ENCODE measurements at regions not wholly inside any gene's neighbourhood (a gene's known extent, or its start where the extent isn't known, plus 50 kb on each side); places are given as distances from the start of the nearest gene placed in this dataset.
A peak's percentile ranks its signal among the peaks of the same experiment; 100 is the strongest.

DNA sequence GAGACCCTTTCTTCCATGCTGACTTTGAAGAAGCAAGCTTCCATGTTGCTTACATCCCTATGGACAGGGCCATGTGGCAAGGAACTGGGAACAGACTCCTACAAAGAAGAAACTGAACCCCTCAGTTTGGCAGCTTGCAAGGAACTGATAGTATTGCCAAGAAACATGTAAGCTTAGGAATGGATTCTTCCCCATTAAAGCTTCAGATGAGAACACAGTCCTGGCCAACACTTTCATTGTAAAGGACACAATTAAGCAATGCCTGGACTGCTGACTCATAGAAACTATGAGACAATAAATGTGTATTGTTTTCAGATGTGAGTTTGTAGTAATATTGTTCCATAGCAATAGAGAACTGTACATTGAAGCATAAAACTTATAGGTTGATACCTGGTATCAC lies 82.4 kb downstream of the AASDHPPT start:
- TF ChIP-seq ZBTB7A (IDR thresholded peaks at IDR 0.05; ENCODE audit: low read depth): no peak
- TF ChIP-seq FOXM1 (IDR thresholded peaks at IDR 0.05; ENCODE audit: borderline replicate concordance, low read depth): no peak
- no peak for TF ChIP-seq CREB1 (IDR thresholded peaks at IDR 0.05; ENCODE audit: low read depth)
- no peak for TF ChIP-seq EGR1 (IDR thresholded peaks at IDR 0.05)
- TF ChIP-seq RAD21 (IDR thresholded peaks at IDR 0.05; ENCODE audit: low read depth): no peak
- TF ChIP-seq, protein P1, sequence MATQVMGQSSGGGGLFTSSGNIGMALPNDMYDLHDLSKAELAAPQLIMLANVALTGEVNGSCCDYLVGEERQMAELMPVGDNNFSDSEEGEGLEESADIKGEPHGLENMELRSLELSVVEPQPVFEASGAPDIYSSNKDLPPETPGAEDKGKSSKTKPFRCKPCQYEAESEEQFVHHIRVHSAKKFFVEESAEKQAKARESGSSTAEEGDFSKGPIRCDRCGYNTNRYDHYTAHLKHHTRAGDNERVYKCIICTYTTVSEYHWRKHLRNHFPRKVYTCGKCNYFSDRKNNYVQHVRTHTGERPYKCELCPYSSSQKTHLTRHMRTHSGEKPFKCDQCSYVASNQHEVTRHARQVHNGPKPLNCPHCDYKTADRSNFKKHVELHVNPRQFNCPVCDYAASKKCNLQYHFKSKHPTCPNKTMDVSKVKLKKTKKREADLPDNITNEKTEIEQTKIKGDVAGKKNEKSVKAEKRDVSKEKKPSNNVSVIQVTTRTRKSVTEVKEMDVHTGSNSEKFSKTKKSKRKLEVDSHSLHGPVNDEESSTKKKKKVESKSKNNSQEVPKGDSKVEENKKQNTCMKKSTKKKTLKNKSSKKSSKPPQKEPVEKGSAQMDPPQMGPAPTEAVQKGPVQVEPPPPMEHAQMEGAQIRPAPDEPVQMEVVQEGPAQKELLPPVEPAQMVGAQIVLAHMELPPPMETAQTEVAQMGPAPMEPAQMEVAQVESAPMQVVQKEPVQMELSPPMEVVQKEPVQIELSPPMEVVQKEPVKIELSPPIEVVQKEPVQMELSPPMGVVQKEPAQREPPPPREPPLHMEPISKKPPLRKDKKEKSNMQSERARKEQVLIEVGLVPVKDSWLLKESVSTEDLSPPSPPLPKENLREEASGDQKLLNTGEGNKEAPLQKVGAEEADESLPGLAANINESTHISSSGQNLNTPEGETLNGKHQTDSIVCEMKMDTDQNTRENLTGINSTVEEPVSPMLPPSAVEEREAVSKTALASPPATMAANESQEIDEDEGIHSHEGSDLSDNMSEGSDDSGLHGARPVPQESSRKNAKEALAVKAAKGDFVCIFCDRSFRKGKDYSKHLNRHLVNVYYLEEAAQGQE (IDR thresholded peaks at IDR 0.05; ENCODE audit: low read depth): no peak
- 0 out of 2 replicates have a peak, but pooled peaks have one; percentile 7 for TF ChIP-seq CEBPB (IDR thresholded peaks at IDR 0.05)

DNA sequence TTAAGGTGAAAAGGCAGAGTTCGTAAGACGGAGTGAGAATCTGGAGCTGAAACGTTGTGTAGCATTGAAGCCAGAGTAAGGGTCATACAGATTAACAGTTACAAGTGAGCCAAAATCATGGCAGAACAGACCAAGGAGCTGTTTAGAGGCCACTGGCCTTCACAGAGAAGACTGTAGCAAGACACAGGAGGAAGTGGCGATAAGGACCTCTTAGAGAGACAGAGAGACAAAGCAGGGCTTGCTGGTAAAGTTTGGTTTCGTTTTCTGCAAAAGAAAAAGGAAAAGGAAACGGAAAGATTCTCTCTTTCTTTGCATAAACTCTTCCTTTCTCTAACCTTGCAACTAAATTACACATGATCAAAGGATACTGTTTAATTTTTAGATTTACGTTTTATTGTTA lies 83.0 kb downstream of the AASDHPPT start:
- TF ChIP-seq NFIC (IDR thresholded peaks at IDR 0.05): no peak

DNA sequence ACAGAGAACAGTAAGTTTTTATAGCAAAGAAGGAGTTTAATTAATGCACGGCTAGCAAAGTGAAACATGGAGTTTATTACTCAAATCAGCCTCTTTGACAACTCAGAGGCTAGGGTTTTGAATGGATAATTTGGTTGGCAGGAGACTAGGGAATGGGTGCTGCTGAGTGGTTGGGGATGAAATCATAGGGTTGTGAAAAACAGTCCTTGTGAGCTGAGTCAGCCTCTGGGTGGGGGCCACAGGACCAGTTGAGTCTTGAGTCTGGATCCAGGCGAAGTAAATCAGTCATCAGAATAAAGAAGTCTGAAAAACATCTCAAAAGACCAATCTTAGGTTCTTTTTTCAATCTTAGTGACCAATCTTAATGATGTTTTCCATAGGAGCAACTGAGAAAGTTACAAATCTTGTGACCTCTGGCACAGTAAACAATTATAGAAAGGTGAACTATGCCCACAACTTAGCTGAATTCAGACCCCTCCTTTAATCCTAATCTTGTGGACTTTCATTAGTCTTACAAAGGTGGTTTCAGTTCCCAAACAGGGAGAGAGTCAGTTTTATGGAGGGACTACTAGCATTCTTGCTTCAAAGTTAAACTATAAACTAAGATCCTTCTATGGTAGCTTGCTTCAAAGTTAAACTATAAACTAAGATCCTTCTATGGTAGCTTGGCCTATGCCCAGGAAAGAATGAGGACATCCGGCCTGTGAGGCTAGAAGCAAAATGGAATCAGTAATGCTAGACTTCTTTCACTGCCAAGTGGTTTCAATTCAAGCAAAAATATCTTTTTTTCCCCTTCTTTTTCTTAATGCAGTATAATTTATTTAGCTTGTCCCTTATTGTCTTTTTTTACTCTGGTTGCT lies 84.5 kb downstream of the AASDHPPT start:
- no peak for TF ChIP-seq CEBPB (IDR thresholded peaks at IDR 0.05)
- TF ChIP-seq CREB1 (IDR thresholded peaks at IDR 0.05; ENCODE audit: low read depth): no peak
- no peak for TF ChIP-seq EP300 (IDR thresholded peaks at IDR 0.05; ENCODE audit: borderline replicate concordance)
- TF ChIP-seq TCF12 (IDR thresholded peaks at IDR 0.05; ENCODE audit: low read depth): no peak
- TF ChIP-seq, protein P2, sequence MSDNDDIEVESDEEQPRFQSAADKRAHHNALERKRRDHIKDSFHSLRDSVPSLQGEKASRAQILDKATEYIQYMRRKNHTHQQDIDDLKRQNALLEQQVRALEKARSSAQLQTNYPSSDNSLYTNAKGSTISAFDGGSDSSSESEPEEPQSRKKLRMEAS (IDR thresholded peaks at IDR 0.05): no peak

DNA sequence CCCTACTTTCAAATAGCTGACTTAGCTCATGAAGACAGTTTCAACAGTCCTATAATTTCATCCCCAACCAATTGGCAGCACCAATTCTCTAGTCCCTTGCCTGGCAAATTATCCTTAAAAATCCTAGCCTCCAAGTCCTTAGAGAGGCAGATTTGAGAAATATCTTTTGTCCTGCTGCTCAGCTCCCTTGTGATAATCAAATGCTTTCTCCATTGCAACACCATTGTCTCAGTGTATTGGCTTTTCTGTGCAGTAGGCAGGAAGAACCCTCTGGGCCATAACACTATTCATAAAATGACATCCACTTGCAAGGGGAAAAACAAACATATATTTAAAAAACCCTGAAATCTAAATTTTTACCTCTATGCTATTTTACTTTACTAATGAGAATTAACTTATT lies 89.6 kb downstream of the AASDHPPT start:
- TF ChIP-seq, protein P3, sequence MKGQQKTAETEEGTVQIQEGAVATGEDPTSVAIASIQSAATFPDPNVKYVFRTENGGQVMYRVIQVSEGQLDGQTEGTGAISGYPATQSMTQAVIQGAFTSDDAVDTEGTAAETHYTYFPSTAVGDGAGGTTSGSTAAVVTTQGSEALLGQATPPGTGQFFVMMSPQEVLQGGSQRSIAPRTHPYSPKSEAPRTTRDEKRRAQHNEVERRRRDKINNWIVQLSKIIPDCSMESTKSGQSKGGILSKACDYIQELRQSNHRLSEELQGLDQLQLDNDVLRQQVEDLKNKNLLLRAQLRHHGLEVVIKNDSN (IDR thresholded peaks at IDR 0.05): peak; percentile 58
- TF ChIP-seq, protein P2 (IDR thresholded peaks at IDR 0.05): no peak

DNA sequence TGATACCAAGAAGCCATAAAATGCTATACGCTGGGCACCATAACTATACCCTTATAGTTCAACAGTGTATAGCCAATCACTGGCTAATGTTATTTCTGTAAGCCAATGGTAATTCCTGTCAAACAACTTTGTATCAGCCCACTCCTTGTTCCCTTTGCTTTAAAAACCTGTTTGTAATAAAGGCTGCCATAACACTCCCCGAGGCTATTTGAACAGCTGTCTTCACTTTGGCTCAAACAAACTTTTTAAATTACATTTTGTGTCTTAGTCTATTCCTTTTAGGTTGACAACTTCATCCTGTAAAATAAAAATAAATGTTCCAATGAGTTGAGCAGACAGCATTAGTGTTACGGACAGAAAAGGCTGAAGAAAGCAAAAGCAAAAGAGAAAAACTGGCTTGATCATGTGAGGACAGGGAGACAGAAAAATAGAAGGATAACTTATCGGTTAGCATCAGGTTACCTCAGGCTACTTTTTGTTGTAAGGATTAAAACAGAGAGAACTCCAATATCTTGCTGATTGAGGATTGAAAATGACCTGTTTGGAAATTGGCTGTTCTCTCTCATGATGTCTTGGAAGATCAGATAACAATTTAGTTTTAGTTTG lies 95.0 kb downstream of the AASDHPPT start:
- TF ChIP-seq, protein P1 (IDR thresholded peaks at IDR 0.05; ENCODE audit: low read depth): no peak
- no peak for TF ChIP-seq CEBPB (IDR thresholded peaks at IDR 0.05)
- no peak for TF ChIP-seq CREB1 (IDR thresholded peaks at IDR 0.05; ENCODE audit: low read depth)

DNA sequence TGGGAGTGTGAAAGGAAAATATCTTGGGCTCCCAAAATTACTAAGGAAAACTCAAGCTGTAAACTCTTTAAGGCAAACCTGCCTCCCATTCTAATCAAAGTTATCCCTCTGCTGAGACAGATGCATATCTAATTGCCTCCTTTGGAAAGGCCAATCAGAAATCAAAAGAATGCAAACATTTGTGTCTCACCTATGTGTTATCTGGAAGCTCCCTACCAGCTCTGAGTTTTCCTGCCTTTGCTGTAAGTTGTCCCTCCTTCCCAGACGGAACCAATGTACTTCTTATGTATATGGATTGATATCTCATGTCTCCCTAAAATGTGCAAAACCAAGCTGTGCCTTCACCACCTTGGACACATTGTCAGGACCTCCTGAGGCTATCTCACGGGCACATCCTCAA lies 95.8 kb downstream of the AASDHPPT start:
- TF ChIP-seq, protein P3 (IDR thresholded peaks at IDR 0.05): no peak
- TF ChIP-seq TCF12 (IDR thresholded peaks at IDR 0.05; ENCODE audit: low read depth): no peak
- TF ChIP-seq ZBTB7A (IDR thresholded peaks at IDR 0.05; ENCODE audit: low read depth): no peak
- no peak for TF ChIP-seq CEBPB (IDR thresholded peaks at IDR 0.05)
- TF ChIP-seq, protein P2 (IDR thresholded peaks at IDR 0.05): no peak
- TF ChIP-seq TEAD4 (IDR thresholded peaks at IDR 0.05): no peak
- TF ChIP-seq EP300 (IDR thresholded peaks at IDR 0.05; ENCODE audit: borderline replicate concordance): no peak
- no peak for TF ChIP-seq TAF1 (IDR thresholded peaks at IDR 0.05; ENCODE audit: low read depth)
- no peak for TF ChIP-seq FOXM1 (IDR thresholded peaks at IDR 0.05; ENCODE audit: borderline replicate concordance, low read depth)
- TF ChIP-seq RAD21 (IDR thresholded peaks at IDR 0.05; ENCODE audit: low read depth): no peak

DNA sequence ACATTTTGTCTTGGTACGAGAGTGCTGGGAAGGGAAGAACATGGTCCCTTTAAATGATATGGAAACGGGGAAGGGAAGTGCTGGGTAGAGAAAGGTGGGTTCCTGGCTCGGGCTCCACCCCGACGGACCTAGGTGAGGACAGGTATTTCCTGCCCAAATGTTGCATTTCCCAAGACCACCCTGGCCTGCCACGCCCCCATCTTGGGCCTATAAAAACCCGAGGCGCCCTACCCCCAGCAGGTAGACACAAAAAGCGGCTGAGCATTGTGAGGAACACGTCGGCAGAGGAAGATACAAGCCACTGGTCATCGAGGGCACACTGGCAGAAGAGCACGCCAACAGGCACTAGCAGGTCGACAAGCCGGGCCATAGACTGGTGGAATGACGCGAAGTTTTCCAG lies 99.4 kb downstream of the AASDHPPT start:
- TF ChIP-seq TCF12 (IDR thresholded peaks at IDR 0.05; ENCODE audit: low read depth): no peak
- TF ChIP-seq, protein P3 (IDR thresholded peaks at IDR 0.05): no peak
- no peak for TF ChIP-seq NFIC (IDR thresholded peaks at IDR 0.05)
- TF ChIP-seq, protein P1 (IDR thresholded peaks at IDR 0.05; ENCODE audit: low read depth): no peak
- no peak for TF ChIP-seq YY1 (IDR thresholded peaks at IDR 0.05; ENCODE audit: low read depth)
- TF ChIP-seq, protein P2 (IDR thresholded peaks at IDR 0.05): no peak
- TF ChIP-seq FOXM1 (IDR thresholded peaks at IDR 0.05; ENCODE audit: borderline replicate concordance, low read depth): no peak
- no peak for TF ChIP-seq CEBPB (IDR thresholded peaks at IDR 0.05)
- TF ChIP-seq ZBTB7A (IDR thresholded peaks at IDR 0.05; ENCODE audit: low read depth): no peak
- TF ChIP-seq CREB1 (IDR thresholded peaks at IDR 0.05; ENCODE audit: low read depth): no peak
- no peak for TF ChIP-seq RAD21 (IDR thresholded peaks at IDR 0.05; ENCODE audit: low read depth)

Data from Ishikawa (cell line).